B cell (primary cell): ENCODE measurements at regions not wholly inside any gene's neighbourhood (a gene's known extent, or its start where the extent isn't known, plus 50 kb on each side); places are given as distances from the start of the nearest gene placed in this dataset.

Source experiments
- ATAC-seq: fragments of 200-7000 bp; cut with Tn5 transposase; one replicate; pipeline ENCODE4 v1.10.0; 2021; ENCODE audit warnings: low read depth, mild to moderate bottlenecking, moderate number of reproducible peaks, moderate library complexity
- CTCF ChIA-PET: fragments of 350-600 bp; sonication (Branson Sonifier 250); formaldehyde crosslinking; loops from one replicate; lab custom pipeline; 2021; ENCODE audit warnings: antibody characterized with exemption, inconsistent platforms; lab: Charles Lee
- POLR2A ChIA-PET: fragments of 350-600 bp; sonication (Branson Sonifier 250); formaldehyde crosslinking; loops from one replicate; lab custom pipeline; 2021; ENCODE audit warnings: antibody characterized with exemption; lab: Charles Lee
- DNase-seq: peaks from one replicate; pipeline ENCODE4 v3.0.0; 2013
- H2AFZ ChIP-seq: 2 replicates; pipeline ENCODE4 v1.6.1; 2012; ENCODE audit warnings: mild to moderate bottlenecking, low read depth, low read length; ENCODE audit not compliant: insufficient read depth, poor library complexity, severe bottlenecking
- H3K27ac ChIP-seq, 2 donors: 1 replicate in 1 of 2; 2 replicates in 1 of 2; pipeline ENCODE4 v1.5.1; 2012 to 2013; ENCODE audit warnings: low read length in 2 of 2, mild to moderate bottlenecking in 2 of 2, moderate library complexity in 1 of 2
- H3K27me3 ChIP-seq, 4 experiments: fragments of 200-600 bp in 1 of 4; sonication (generic) in 1 of 4; replicated peaks in 1 of 4; 1 replicate in 2 of 4; 2 replicates in 2 of 4; pipeline versions ENCODE4 v1.6.1 to v1.7.0; 2013 to 2016; ENCODE audit warnings: low read length in 3 of 4, mild to moderate bottlenecking in 2 of 4, mixed read lengths in 1 of 4, moderate library complexity in 1 of 4; ENCODE audit not compliant: insufficient read depth in 4 of 4, control insufficient read depth in 3 of 4; ENCODE audit errors: control extremely low read depth in 1 of 4
- H3K36me3 ChIP-seq, 2 experiments: replicated peaks in 1 of 2; 1 replicate in 1 of 2; 2 replicates in 1 of 2; pipeline versions ENCODE4 v1.6.1 to v1.7.1; 2013; ENCODE audit warnings: low read length in 1 of 2; ENCODE audit not compliant: insufficient read depth in 2 of 2, control insufficient read depth in 1 of 2; ENCODE audit errors: control extremely low read depth in 1 of 2, extremely low read depth in 1 of 2
- H3K4me1 ChIP-seq, 2 donors: fragments of 200-600 bp in 1 of 2; sonication (generic) in 1 of 2; 1 replicate in 1 of 2; 2 replicates in 1 of 2; pipeline versions ENCODE4 v1.5.1 to v1.6.1; 2013 to 2017; ENCODE audit warnings: low read length in 2 of 2; ENCODE audit not compliant: control insufficient read depth in 2 of 2, insufficient read depth in 2 of 2
- H3K4me2 ChIP-seq: replicated peaks from 2 replicates; pipeline ENCODE3; 2012; ENCODE audit warnings: mild to moderate bottlenecking, low read depth, low read length; ENCODE audit not compliant: poor library complexity, severe bottlenecking
- H3K4me3 ChIP-seq, 5 experiments: fragments of 200-600 bp in 1 of 5; sonication (generic) in 1 of 5; 1 replicate in 3 of 5; 2 replicates in 2 of 5; pipeline versions ENCODE4 v1.5.1 to v1.7.0; 2011 to 2016; ENCODE audit warnings: low read length in 4 of 5, mild to moderate bottlenecking in 4 of 5, low read depth in 2 of 5, control low read depth in 1 of 5, moderate library complexity in 1 of 5; ENCODE audit not compliant: insufficient read depth in 1 of 5; ENCODE audit errors: control extremely low read depth in 1 of 5, extremely low read depth in 1 of 5
- H3K79me2 ChIP-seq: fragments of 200-600 bp; sonication (generic); one replicate; pipeline ENCODE4 v1.6.0; 2016; ENCODE audit warnings: low read length; ENCODE audit not compliant: control insufficient read depth, insufficient read depth
- H3K9ac ChIP-seq: fragments of 200-600 bp; sonication (generic); 2 replicates; pipeline ENCODE4 v1.6.1; 2017; ENCODE audit warnings: mild to moderate bottlenecking, low read length, moderate library complexity
- H3K9me3 ChIP-seq, 3 donors: one replicate each; pipeline versions ENCODE4 v1.6.1 to v1.7.1; 2013; ENCODE audit warnings: low read length in 2 of 3; ENCODE audit not compliant: control insufficient read depth in 2 of 3, insufficient read depth in 1 of 3; ENCODE audit errors: control extremely low read depth in 1 of 3
- H4K20me1 ChIP-seq: 2 replicates; pipeline ENCODE4 v1.6.0; 2012; ENCODE audit warnings: mild to moderate bottlenecking, low read length; ENCODE audit not compliant: insufficient read depth, control insufficient read depth, poor library complexity, severe bottlenecking
- H3K27ac Mint-ChIP-seq: one replicate; pipeline ENCODE4 v1.8.0; 2021; ENCODE audit warnings: mixed read lengths
- H3K27me3 Mint-ChIP-seq: one replicate; pipeline ENCODE4 v1.8.0; 2021; ENCODE audit warnings: mixed read lengths
- H3K4me1 Mint-ChIP-seq: one replicate; pipeline ENCODE4 v1.8.0; 2021; ENCODE audit warnings: mixed read lengths
- H3K4me3 Mint-ChIP-seq: one replicate; pipeline ENCODE4 v1.8.0; 2021; ENCODE audit warnings: mixed read lengths
- H3K9me3 Mint-ChIP-seq: one replicate; pipeline ENCODE4 v1.8.0; 2022; ENCODE audit warnings: mixed read lengths; ENCODE audit not compliant: insufficient read depth
- CTCF ChIP-seq: fragments of 200-600 bp; IDR thresholded peaks from one replicate; pipeline ENCODE4 v1.8.0; 2022; ENCODE audit warnings: antibody characterized with exemption, mild to moderate bottlenecking
- EZH2 ChIP-seq: IDR thresholded peaks from 2 replicates; pipeline ENCODE4 v1.6.1; 2012; ENCODE audit warnings: borderline replicate concordance, low read depth, mild to moderate bottlenecking, moderate library complexity, low read length; ENCODE audit not compliant: insufficient read depth, poor library complexity, severe bottlenecking
- WGBS: methylation state at CpG from one replicate; pipeline ENCODE4 v1.1.5; 2013; ENCODE audit warnings: missing lambda C conversion rate; ENCODE audit not compliant: insufficient coverage; 5-methylcytosine and 5-hydroxymethylcytosine counted together
- intact Hi-C: fragments of 100-400 bp; cut with micrococcal nuclease; formaldehyde crosslinking; loops from one replicate; pipeline ENCODE4 v1.10.0; 2022

GRCh38 chr1:168939110-168939946, 167.2 kb upstream of the ATP1B1 start:
- TF ChIP-seq CTCF (no peak), EZH2 (no peak)
- DNase-seq (no peak), ATAC-seq (no peak)
- H3K4me3 Mint-ChIP-seq: no peak overlapping the region
- H3K9ac ChIP-seq: no peak overlapping the region
- H2AFZ ChIP-seq: no peak overlapping the region
- H4K20me1 ChIP-seq: no peaks in the 10 kb centered on the region
- H3K9me3 ChIP-seq: no peaks in the 10 kb centered on the region
- H3K27ac ChIP-seq: no peak overlapping the region
- no peaks in the 10 kb centered on the region for H3K79me2 ChIP-seq
- H3K4me1 ChIP-seq: no peaks in the 10 kb centered on the region
- POLR2A ChIA-PET: no interaction called here
- H3K4me2 ChIP-seq: no peak overlapping the region
- H3K9me3 Mint-ChIP-seq: no peaks in the 10 kb centered on the region
- H3K36me3 ChIP-seq: no peaks in the 10 kb centered on the region
- intact Hi-C loops: no loop called here
- H3K27me3 ChIP-seq: peaks cover 0 to 9% (median 1%) of the 10 kb centered on the region in 4 experiments
- H3K4me3 ChIP-seq: no peak overlapping the region
- no peaks in the 10 kb centered on the region for H3K4me1 Mint-ChIP-seq
- CTCF ChIA-PET: no interaction called here
- no peak overlapping the region for H3K27ac Mint-ChIP-seq
- H3K27me3 Mint-ChIP-seq: peaks cover 25% of the 10 kb centered on the region
- no CpG with 5 or more reads among the region's 3 CpGs for WGBS

GRCh38 chr1:168939947-168940223, 166.6 kb upstream of the ATP1B1 start:
- H3K27ac ChIP-seq: no peak overlapping the region
- H3K27me3 ChIP-seq: peaks cover 0 to 10% (median 1%) of the 10 kb centered on the region in 4 experiments
- DNase-seq (no peak), ATAC-seq (no peak)
- Mint-ChIP-seq H3K27me3 (peaks cover 25% of the 10 kb centered on the region), H3K27ac (no peak overlapping the region), H3K9me3 (no peaks in the 10 kb centered on the region), H3K4me3 (no peak overlapping the region), H3K4me1 (no peaks in the 10 kb centered on the region)
- no peaks in the 10 kb centered on the region for H3K36me3 ChIP-seq
- TF ChIP-seq CTCF (no peak), EZH2 (no peak)
- POLR2A ChIA-PET: no interaction called here
- no peaks in the 10 kb centered on the region for H3K9me3 ChIP-seq
- no peak overlapping the region for H3K4me3 ChIP-seq
- H3K4me1 ChIP-seq: no peaks in the 10 kb centered on the region
- intact Hi-C loops: no loop called here
- H2AFZ ChIP-seq: no peak overlapping the region
- CTCF ChIA-PET: no interaction called here
- no peaks in the 10 kb centered on the region for H3K79me2 ChIP-seq
- no peak overlapping the region for H3K4me2 ChIP-seq
- H3K9ac ChIP-seq: no peak overlapping the region
- H4K20me1 ChIP-seq: no peaks in the 10 kb centered on the region
